ENCODE measurements at regions not wholly inside any gene's neighbourhood (a gene's known extent, or its start where the extent isn't known, plus 50 kb on each side); places are given as distances from the start of the nearest gene placed in this dataset.
"Not testable (repeated sequence)": the region's sequence is repeated elsewhere in the genome, so short reads cannot be mapped to it uniquely, and the experiment has no call there.

GRCh38 chr4:138473339-138473738 lies 231.2 kb upstream of the SLC7A11 start:
- ATAC-seq (no peak), DNase-seq (ENCODE audit: missing footprints) (no peak)
- intact Hi-C loops (cut with DNase I), result no loop called here

DNA sequence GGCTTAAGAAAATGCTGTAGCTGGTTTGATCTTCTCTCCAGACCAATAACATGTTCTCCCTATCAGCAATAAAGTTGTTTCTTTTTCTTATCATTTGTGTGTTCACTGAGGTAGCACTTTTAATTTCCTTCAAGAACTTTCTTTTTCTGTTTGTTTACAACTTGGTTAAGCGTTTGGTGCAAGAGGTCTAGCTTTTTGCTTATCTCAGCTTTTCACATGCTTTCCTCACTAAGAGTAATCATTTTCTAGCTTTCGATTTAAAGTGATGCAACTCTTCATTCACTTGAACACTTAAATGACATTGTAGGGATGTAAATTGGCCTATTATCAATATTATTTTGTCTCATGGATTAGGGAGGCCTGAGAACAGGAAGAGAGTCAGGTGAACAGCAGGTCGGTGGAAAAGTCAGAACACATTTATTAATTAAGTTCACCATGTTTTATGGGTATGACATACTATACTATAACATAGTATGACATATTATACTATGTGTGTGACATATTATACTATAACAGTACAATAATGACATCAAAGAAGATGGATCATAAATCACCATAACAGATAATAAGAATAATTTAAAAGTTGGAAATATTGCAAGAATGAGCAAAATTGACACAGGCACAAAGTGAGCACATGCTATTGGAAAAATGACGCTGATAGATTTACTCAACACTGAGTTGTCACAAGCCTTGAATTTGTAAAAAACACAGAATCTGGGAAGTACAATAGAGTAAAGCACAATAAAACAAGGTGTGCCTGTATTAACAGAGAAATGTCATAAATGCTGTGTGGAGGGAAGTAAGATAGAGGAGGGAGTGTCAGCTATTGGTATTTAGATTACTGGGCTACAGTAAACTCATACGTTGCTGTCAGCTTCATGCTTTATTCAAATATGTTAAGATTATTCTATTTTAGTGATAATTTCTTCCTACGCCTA lies 218.6 kb upstream of the SLC7A11 start:
- ATAC-seq (no peak), DNase-seq (ENCODE audit: missing footprints) (no peak)
- intact Hi-C loops (cut with DNase I), result no loop called here

DNA sequence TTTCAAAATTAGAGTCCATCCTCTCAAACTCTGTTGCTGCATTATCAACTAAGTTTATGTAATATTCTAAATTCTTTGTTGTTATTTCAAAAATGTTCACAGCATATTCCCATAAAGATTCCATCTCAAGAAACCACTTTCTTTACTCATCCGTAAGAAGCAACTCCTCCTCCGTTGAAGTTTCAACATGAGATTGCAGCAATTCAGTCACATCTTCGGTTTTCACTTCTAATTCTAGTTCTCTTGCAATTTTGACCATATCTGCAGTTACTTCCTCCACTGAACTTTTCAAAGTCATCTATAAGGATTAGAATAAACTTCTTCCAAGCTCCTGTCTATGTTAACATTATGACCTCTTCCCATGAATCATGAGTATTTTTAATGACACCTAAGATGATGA lies 216.6 kb upstream of the SLC7A11 start:
- no peak for DNase-seq (ENCODE audit: missing footprints)
- intact Hi-C loops (cut with DNase I), result no loop called here
- ATAC-seq, result no peak

- ATAC-seq; DNase-seq (ENCODE audit: missing footprints); intact Hi-C loops (cut with DNase I): not testable (repeated sequence)
Measured at GRCh38 chr4:138456349-138456748, 214.2 kb upstream of the SLC7A11 start.

GRCh38 chr4:138455097-138455496 lies 212.9 kb upstream of the SLC7A11 start:
- DNase-seq (ENCODE audit: missing footprints), result no peak
- no peak for ATAC-seq
- intact Hi-C loops (cut with DNase I), result no loop called here

- intact Hi-C loops (cut with DNase I), result no loop called here
- DNase-seq (ENCODE audit: missing footprints) (no peak), ATAC-seq (no peak)
Measured at GRCh38 chr4:138452826-138453225, 210.7 kb upstream of the SLC7A11 start.

GRCh38 chr4:138451276-138451663 lies 209.1 kb upstream of the SLC7A11 start:
- intact Hi-C loops (cut with DNase I), result no loop called here
- ATAC-seq, result no peak
- no peak for DNase-seq (ENCODE audit: missing footprints)

- DNase-seq (ENCODE audit: missing footprints), result no peak
- ATAC-seq, result no peak
- intact Hi-C loops (cut with DNase I), result no loop called here
Measured at GRCh38 chr4:138450546-138451275, 208.6 kb upstream of the SLC7A11 start.

DNA sequence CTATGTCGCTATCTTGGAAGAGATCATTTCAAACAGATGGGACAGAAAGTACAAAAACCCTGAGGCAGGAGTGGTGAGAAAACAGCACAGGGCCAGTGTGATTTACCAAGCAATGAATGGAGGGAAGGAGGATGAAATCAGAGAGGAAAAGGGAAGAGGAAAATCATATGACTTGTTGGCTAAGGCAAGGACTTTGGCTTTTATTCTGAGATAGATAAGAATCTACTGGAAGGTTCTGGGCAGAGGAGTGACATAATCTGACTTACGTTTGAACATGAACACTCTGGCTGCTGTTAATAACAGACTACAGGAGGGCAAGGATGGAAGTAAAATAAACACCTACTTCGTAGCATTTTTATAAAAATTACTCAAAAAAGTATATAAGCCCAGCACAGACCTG lies 207.8 kb upstream of the SLC7A11 start:
- no peak for ATAC-seq
- intact Hi-C loops (cut with DNase I), result no loop called here
- DNase-seq (ENCODE audit: missing footprints), result no peak

GRCh38 chr4:138448169-138448568 lies 206.0 kb upstream of the SLC7A11 start:
- ATAC-seq, result no peak
- no peak for DNase-seq (ENCODE audit: missing footprints)
- intact Hi-C loops (cut with DNase I), result no loop called here

DNA sequence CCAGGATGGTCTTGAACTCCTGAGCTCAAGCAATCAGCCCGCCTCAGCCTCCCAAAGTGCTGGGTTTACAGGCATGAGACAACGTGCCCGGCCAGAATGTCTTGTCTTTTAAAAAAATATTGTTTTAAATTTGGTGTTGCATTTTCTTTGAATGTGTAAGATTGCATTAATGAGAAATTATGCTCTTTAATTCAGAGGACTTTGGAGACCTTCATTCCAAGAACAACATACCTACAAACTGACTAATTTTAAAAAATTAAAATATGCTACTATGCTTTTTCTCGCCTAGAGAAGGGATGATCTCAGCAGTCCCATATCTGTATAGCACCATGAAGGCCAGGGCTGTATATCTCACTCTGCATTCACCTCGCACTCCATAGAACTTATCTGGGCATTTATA lies 204.3 kb upstream of the SLC7A11 start:
- ATAC-seq, result no peak
- intact Hi-C loops (cut with DNase I), result no loop called here
- DNase-seq (ENCODE audit: missing footprints), result no peak

GRCh38 chr4:138445098-138445497 lies 202.9 kb upstream of the SLC7A11 start:
- intact Hi-C loops (cut with DNase I), result no loop called here
- ATAC-seq (no peak), DNase-seq (ENCODE audit: missing footprints) (no peak)

- DNase-seq (ENCODE audit: missing footprints) (no peak), ATAC-seq (no peak)
- intact Hi-C loops (cut with DNase I), result no loop called here
Measured at GRCh38 chr4:138444260-138444659, 202.1 kb upstream of the SLC7A11 start.

GRCh38 chr4:138439143-138439581 lies 197.0 kb upstream of the SLC7A11 start:
- intact Hi-C loops (cut with DNase I), result no loop called here
- no peak for DNase-seq (ENCODE audit: missing footprints)
- no peak for ATAC-seq

GRCh38 chr4:138438608-138439007 lies 196.5 kb upstream of the SLC7A11 start:
- intact Hi-C loops (cut with DNase I), result no loop called here
- ATAC-seq, result no peak

DNA sequence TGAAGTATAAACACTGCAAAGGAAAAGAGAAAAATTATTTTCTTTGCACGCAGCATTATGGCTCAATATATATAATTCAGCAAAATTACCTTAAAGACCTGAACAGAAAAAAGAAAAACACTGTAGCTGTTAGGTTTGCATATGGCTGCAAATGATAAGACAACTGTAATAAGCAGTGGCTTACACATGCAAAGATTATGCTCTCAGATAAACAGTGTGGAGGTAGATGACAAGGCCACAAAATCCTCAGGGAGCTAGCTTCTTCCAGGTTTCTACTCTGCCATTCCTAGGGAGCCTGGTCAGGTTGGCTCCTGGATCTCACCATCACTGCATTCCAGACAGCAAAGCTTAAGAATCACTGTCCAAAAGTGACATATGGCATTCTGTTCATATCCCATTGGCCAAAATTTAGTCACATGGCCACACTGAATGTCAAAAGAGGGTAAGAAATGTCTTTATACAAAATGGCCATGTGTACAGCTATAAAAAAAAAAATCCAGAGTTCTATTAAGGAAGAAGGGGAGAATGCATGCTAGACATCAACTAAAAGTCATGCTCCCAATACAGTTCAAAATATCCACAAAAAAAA lies 195.2 kb upstream of the SLC7A11 start:
- DNase-seq (ENCODE audit: missing footprints) (no peak), ATAC-seq (no peak)
- intact Hi-C loops (cut with DNase I), result no loop called here

More at GRCh38 chr4:138438608-138439007, 196.5 kb upstream of the SLC7A11 start:
- no peak for DNase-seq (ENCODE audit: missing footprints)

- ATAC-seq; DNase-seq (ENCODE audit: missing footprints); intact Hi-C loops (cut with DNase I): not testable (repeated sequence)
Measured at GRCh38 chr4:138435733-138436132, 193.6 kb upstream of the SLC7A11 start.

- intact Hi-C loops (cut with DNase I); ATAC-seq; DNase-seq (ENCODE audit: missing footprints): not testable (repeated sequence)
Measured at GRCh38 chr4:138435046-138435445, 192.9 kb upstream of the SLC7A11 start.

DNA sequence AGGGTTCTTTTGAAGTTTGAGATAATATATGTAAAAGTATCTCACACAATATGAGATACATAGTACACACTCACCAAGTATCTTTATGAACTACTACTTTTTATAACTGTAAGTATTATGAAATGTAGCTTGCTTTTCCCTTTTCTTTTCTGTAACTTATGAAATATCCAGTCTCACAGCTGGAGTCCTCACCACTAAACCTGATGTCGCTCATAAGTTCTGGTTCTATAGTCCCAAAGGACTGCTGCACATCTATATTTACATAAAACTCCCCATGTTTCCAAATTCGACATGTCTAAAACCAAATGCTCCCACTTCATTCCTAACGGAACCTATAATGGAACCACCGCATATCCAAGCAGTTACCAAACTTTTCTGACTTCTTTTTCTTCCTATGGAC lies 186.5 kb upstream of the SLC7A11 start:
- DNase-seq (ENCODE audit: missing footprints) (no peak), ATAC-seq (no peak)
- intact Hi-C loops (cut with DNase I), result no loop called here

DNA sequence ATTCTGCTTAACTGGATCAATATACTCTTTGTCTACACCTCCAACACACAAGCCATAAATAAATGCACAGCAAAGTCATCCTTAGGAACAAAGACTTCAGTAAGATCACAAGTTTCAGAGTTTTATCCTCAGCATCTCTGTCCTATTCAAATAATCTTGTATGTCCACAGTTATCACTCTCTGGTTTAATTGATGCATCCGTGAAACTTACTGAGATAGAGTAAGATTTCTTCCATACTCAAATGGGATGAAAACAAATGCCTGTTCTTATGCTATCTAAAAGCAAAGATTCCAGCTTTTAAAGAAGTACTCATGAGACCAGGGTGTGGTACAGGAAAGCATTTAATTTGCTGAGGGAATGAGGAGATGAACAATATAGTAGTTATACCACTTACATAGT lies 184.6 kb upstream of the SLC7A11 start:
- DNase-seq (ENCODE audit: missing footprints) (no peak), ATAC-seq (no peak)
- intact Hi-C loops (cut with DNase I), result no loop called here
